Parathyroid adenoma (tissue), 2 donors: ENCODE measurements at regions not wholly inside any gene's neighbourhood (a gene's known extent, or its start where the extent isn't known, plus 50 kb on each side); places are given as distances from the start of the nearest gene placed in this dataset.

Source experiments
- H2AFZ ChIP-seq: fragments of 300-600 bp; sonication (generic); one replicate; pipeline ENCODE4 v1.7.0; 2017; ENCODE audit warnings: antibody characterized with exemption, mild to moderate bottlenecking
- H3K27ac ChIP-seq: fragments of 300-600 bp; sonication (generic); one replicate; pipeline ENCODE4 v1.7.0; 2017
- H3K27me3 ChIP-seq: fragments of 300-600 bp; sonication (generic); one replicate; pipeline ENCODE4 v1.7.0; 2017; ENCODE audit warnings: low read length; ENCODE audit not compliant: control insufficient read depth, insufficient read depth
- H3K36me3 ChIP-seq: fragments of 300-600 bp; sonication (generic); one replicate; pipeline ENCODE4 v1.7.0; 2017; ENCODE audit warnings: low read length; ENCODE audit not compliant: control insufficient read depth, insufficient read depth
- H3K4me1 ChIP-seq: fragments of 300-600 bp; sonication (generic); one replicate; pipeline ENCODE4 v1.7.0; 2017; ENCODE audit warnings: control low read depth
- H3K4me2 ChIP-seq: fragments of 300-600 bp; sonication (generic); one replicate; pipeline ENCODE4 v1.7.0; 2017; ENCODE audit warnings: low read length
- H3K4me3 ChIP-seq: fragments of 300-600 bp; sonication (generic); one replicate; pipeline ENCODE4 v1.7.0; 2017; ENCODE audit warnings: low read depth, low read length
- H3K79me2 ChIP-seq: fragments of 300-600 bp; sonication (generic); one replicate; pipeline ENCODE4 v1.7.0; 2017; ENCODE audit warnings: control low read depth
- H3K9ac ChIP-seq: fragments of 300-600 bp; sonication (generic); one replicate; pipeline ENCODE4 v1.7.0; 2017; ENCODE audit warnings: mild to moderate bottlenecking
- H3K9me3 ChIP-seq: fragments of 300-600 bp; sonication (generic); one replicate; pipeline ENCODE4 v1.7.0; 2017; ENCODE audit warnings: low read length; ENCODE audit not compliant: control insufficient read depth
- TF ChIP-seq, protein P1 (sequence below): fragments of 300-600 bp; sonication (generic); IDR thresholded peaks from one replicate; pipeline ENCODE4 v1.7.0; 2017; ENCODE audit warnings: antibody characterized with exemption, mild to moderate bottlenecking
- donor health status: primary hyperparathyroidism.

DNA sequence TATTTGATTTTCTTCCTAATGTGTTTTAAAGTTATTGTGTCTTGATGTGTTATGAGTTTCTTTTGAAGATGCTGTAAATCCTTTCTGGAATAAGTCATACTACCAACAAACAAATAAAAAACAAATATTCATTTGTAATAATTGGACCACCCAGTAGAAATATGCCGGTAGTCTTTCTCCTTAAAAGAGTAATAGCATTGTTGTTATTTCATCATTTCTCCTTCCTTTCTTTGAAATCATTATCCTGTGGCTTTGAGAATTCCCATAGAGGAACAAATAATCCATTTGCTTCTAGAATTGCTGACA, 169.4 kb downstream of the NNT start:
- no peak overlapping the region for H3K27ac ChIP-seq
- TF ChIP-seq, protein P1, sequence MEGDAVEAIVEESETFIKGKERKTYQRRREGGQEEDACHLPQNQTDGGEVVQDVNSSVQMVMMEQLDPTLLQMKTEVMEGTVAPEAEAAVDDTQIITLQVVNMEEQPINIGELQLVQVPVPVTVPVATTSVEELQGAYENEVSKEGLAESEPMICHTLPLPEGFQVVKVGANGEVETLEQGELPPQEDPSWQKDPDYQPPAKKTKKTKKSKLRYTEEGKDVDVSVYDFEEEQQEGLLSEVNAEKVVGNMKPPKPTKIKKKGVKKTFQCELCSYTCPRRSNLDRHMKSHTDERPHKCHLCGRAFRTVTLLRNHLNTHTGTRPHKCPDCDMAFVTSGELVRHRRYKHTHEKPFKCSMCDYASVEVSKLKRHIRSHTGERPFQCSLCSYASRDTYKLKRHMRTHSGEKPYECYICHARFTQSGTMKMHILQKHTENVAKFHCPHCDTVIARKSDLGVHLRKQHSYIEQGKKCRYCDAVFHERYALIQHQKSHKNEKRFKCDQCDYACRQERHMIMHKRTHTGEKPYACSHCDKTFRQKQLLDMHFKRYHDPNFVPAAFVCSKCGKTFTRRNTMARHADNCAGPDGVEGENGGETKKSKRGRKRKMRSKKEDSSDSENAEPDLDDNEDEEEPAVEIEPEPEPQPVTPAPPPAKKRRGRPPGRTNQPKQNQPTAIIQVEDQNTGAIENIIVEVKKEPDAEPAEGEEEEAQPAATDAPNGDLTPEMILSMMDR = no peak
- H3K4me1 ChIP-seq = no peaks in the 10 kb centered on the region
- H2AFZ ChIP-seq = no peak overlapping the region
- H3K9me3 ChIP-seq = no peaks in the 10 kb centered on the region
- no peaks in the 10 kb centered on the region for H3K27me3 ChIP-seq
- H3K79me2 ChIP-seq = no peaks in the 10 kb centered on the region
- H3K36me3 ChIP-seq = no peaks in the 10 kb centered on the region
- H3K4me3 ChIP-seq = no peak overlapping the region
- no peak overlapping the region for H3K9ac ChIP-seq
- H3K4me2 ChIP-seq = no peak overlapping the region

GRCh38 chr5:43771611-43772031, 168.6 kb downstream of the NNT start:
- Histone ChIP-seq H3K36me3 (no peaks in the 10 kb centered on the region), H3K9me3 (no peaks in the 10 kb centered on the region), H2AFZ (no peak overlapping the region), H3K79me2 (no peaks in the 10 kb centered on the region), H3K4me3 (no peak overlapping the region), H3K9ac (no peak overlapping the region), H3K27me3 (no peaks in the 10 kb centered on the region), H3K27ac (no peak overlapping the region), H3K4me1 (no peaks in the 10 kb centered on the region), H3K4me2 (no peak overlapping the region)
- TF ChIP-seq, protein P1 = no peak

DNA sequence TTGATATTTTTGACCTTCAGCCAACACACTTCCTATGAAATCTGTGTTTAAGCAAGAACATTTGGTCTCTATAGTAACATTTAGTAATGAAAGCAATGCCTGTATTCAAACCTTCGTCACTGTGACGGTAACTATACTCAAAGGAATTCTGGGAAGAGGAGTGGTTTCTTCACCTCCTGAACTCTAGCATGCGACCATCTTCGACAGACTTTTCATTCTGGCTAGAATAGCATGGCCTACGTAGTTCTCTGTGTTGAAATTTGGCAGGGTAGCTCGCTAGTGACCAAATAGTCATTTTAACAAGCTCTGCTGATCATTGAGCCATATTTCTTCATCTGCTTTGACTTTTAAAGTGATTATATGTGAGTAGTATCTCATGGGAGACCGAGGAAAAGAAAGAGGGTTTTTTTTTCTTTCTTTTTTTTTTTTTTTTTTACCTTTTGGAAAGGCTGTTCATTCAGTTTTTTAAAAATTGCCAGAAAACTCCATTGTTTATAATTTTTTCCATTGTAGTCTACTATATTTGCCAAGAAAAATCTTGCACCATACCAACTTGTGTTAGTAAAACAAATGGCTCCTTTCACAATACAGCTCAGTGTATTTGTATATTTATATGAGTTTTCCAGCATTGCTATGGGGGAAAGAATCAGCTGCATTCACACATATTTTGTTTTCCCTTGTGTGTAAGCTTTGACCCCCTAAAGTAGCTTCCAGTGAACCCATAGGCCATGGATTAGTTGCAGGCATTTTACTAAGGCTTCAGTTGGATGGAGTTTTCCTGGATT, 166.8 kb downstream of the NNT start:
- Histone ChIP-seq H3K4me2 (no peak overlapping the region), H3K4me3 (no peak overlapping the region), H3K36me3 (no peaks in the 10 kb centered on the region), H3K27me3 (no peaks in the 10 kb centered on the region), H3K9me3 (no peaks in the 10 kb centered on the region), H3K79me2 (no peaks in the 10 kb centered on the region), H3K4me1 (no peaks in the 10 kb centered on the region), H3K9ac (no peak overlapping the region), H2AFZ (no peak overlapping the region), H3K27ac (no peak overlapping the region)
- TF ChIP-seq, protein P1 = no peak
